ENCODE measurements at regions not wholly inside any gene's neighbourhood (a gene's known extent, or its start where the extent isn't known, plus 50 kb on each side); places are given as distances from the start of the nearest gene placed in this dataset.
"Not testable (repeated sequence)": the region's sequence is repeated elsewhere in the genome, so short reads cannot be mapped to it uniquely, and the experiment has no call there.

GRCh38 chr1:208351838-208352237 lies 107.7 kb upstream of the PLXNA2 start:
- no peaks in the 10 kb centered on the region for H3K27me3 ChIP-seq
- WGBS, 2 donors (ENCODE audit: low coverage in 1 of 2) = 89 to 99% methylated on average over 8 of the region's 8 CpGs

GRCh38 chr1:208353797-208354196 lies 109.6 kb upstream of the PLXNA2 start:
- 91 to 100% methylated on average over 2 to 5 of the region's 5 CpGs for WGBS, 2 donors (ENCODE audit: low coverage in 1 of 2)
- H3K36me3 ChIP-seq, H3K27me3 ChIP-seq, H3K27ac ChIP-seq, H3K4me3 ChIP-seq, H3K9me3 ChIP-seq, ATAC-seq, H3K4me1 ChIP-seq: not testable (repeated sequence)

More at GRCh38 chr1:208351838-208352237, 107.7 kb upstream of the PLXNA2 start:
- Histone ChIP-seq H3K4me3 (no peak overlapping the region), H3K4me1 (no peaks in the 10 kb centered on the region), H3K36me3 (no peaks in the 10 kb centered on the region), H3K27ac (no peak overlapping the region), H3K9me3 (no peaks in the 10 kb centered on the region)
- TF ChIP-seq POLR2AphosphoS5 (IDR thresholded peaks at IDR 0.05) (no peak), CTCF (IDR thresholded peaks at IDR 0.05) (no peak), POLR2A (IDR thresholded peaks at IDR 0.05) (no peak), EP300 (IDR thresholded peaks at IDR 0.05) (no peak)
- no peak for ATAC-seq

- Histone ChIP-seq H3K4me3 (no peak overlapping the region), H3K27ac (no peak overlapping the region), H3K9me3 (no peaks in the 10 kb centered on the region), H3K36me3 (no peaks in the 10 kb centered on the region), H3K4me1 (no peaks in the 10 kb centered on the region), H3K27me3 (no peaks in the 10 kb centered on the region)
- 43 to 49% methylated on average over 7 to 8 of the region's 8 CpGs for WGBS, 2 donors (ENCODE audit: low coverage in 1 of 2)
- TF ChIP-seq POLR2A (IDR thresholded peaks at IDR 0.05) = no peak
- ATAC-seq = no peak
These were observed 113.7 kb upstream of the PLXNA2 start for GRCh38 chr1:208357644-208358507.

- WGBS, 2 donors (ENCODE audit: low coverage in 1 of 2) = 60 to 64% methylated on average over 3 to 4 of the region's 4 CpGs
- no peak for ATAC-seq
- Histone ChIP-seq H3K27ac (no peak overlapping the region), H3K4me1 (no peaks in the 10 kb centered on the region), H3K27me3 (no peaks in the 10 kb centered on the region), H3K9me3 (no peaks in the 10 kb centered on the region), H3K4me3 (no peak overlapping the region), H3K36me3 (no peaks in the 10 kb centered on the region)
- TF ChIP-seq POLR2AphosphoS5 (IDR thresholded peaks at IDR 0.05) = no peak
- TF ChIP-seq CTCF (IDR thresholded peaks at IDR 0.05) = no peak
- no peak for TF ChIP-seq EP300 (IDR thresholded peaks at IDR 0.05)
- TF ChIP-seq POLR2A (IDR thresholded peaks at IDR 0.05) = no peak
These were observed 114.5 kb upstream of the PLXNA2 start for GRCh38 chr1:208358651-208359050.

- no peaks in the 10 kb centered on the region for H3K4me1 ChIP-seq
These were observed 117.8 kb upstream of the PLXNA2 start for GRCh38 chr1:208362011-208362410.

More at GRCh38 chr1:208362011-208362410, 117.8 kb upstream of the PLXNA2 start:
- H3K36me3 ChIP-seq = no peaks in the 10 kb centered on the region
- no peak for ATAC-seq
- TF ChIP-seq POLR2A (IDR thresholded peaks at IDR 0.05) = no peak
- no peak for TF ChIP-seq POLR2AphosphoS5 (IDR thresholded peaks at IDR 0.05)
- no peak for TF ChIP-seq EP300 (IDR thresholded peaks at IDR 0.05)
- TF ChIP-seq CTCF (IDR thresholded peaks at IDR 0.05) = no peak
- H3K9me3 ChIP-seq = no peaks in the 10 kb centered on the region
- no peak overlapping the region for H3K4me3 ChIP-seq
- peaks cover under 1% of the 10 kb centered on the region for H3K27me3 ChIP-seq
- WGBS, 2 donors (ENCODE audit: low coverage in 1 of 2) = 70 to 81% methylated on average over 2 of the region's 2 CpGs
- no peak overlapping the region for H3K27ac ChIP-seq
